ENCODE measurements at regions not wholly inside any gene's neighbourhood (a gene's known extent, or its start where the extent isn't known, plus 50 kb on each side); places are given as distances from the start of the nearest gene placed in this dataset.

GRCh38 chr4:166277853-166278252, 404.8 kb downstream of the TLL1 start:
- no peak overlapping the region for H3K4me3 Mint-ChIP-seq
- Histone ChIP-seq H3K27me3 (ENCODE audit: insufficient read depth, low read length, poor library complexity, severe bottlenecking) (no peaks in the 10 kb centered on the region), H3K9me3 (ENCODE audit: low read length) (no peaks in the 10 kb centered on the region), H3K27ac (ENCODE audit: low read depth, low read length) (no peak overlapping the region), H3K36me3 (ENCODE audit: insufficient read depth, low read length) (no peaks in the 10 kb centered on the region), H3K4me3 (ENCODE audit: low read length) (no peak overlapping the region), H3K4me1 (ENCODE audit: insufficient read depth, low read length) (no peaks in the 10 kb centered on the region)
- no peaks in the 10 kb centered on the region for H3K36me3 Mint-ChIP-seq
- no peak overlapping the region for H3K27ac Mint-ChIP-seq
- no peak for DNase-seq
- H3K27me3 Mint-ChIP-seq = no peaks in the 10 kb centered on the region
- H3K9me3 Mint-ChIP-seq = peaks cover 4 to 26% (median 9%) of the 10 kb centered on the region in 5 donors
- CTCF ChIA-PET = no interaction called here
- POLR2A ChIA-PET = no interaction called here
- H3K4me1 Mint-ChIP-seq = no peaks in the 10 kb centered on the region

GRCh38 chr4:166279261-166279660, 406.2 kb downstream of the TLL1 start:
- Histone ChIP-seq H3K27ac (ENCODE audit: low read depth, low read length) (no peak overlapping the region), H3K9me3 (ENCODE audit: low read length) (no peaks in the 10 kb centered on the region), H3K36me3 (ENCODE audit: insufficient read depth, low read length) (no peaks in the 10 kb centered on the region), H3K4me1 (ENCODE audit: insufficient read depth, low read length) (no peaks in the 10 kb centered on the region), H3K4me3 (ENCODE audit: low read length) (no peak overlapping the region), H3K27me3 (ENCODE audit: insufficient read depth, low read length, poor library complexity, severe bottlenecking) (no peaks in the 10 kb centered on the region)
- ChIA-PET CTCF (no interaction called here), POLR2A (no interaction called here)
- DNase-seq = no peak
- Mint-ChIP-seq H3K36me3 (no peaks in the 10 kb centered on the region), H3K4me3 (no peak overlapping the region), H3K27ac (no peak overlapping the region), H3K27me3 (no peaks in the 10 kb centered on the region), H3K4me1 (no peaks in the 10 kb centered on the region), H3K9me3 (peaks cover 3 to 18% (median 7%) of the 10 kb centered on the region in 5 donors)

- H3K4me3 Mint-ChIP-seq = no peak overlapping the region
- H3K4me1 ChIP-seq (ENCODE audit: insufficient read depth, low read length) = no peaks in the 10 kb centered on the region
- peaks cover 0 to 15% (median 7%) of the 10 kb centered on the region in 5 donors for H3K9me3 Mint-ChIP-seq
- H3K27me3 Mint-ChIP-seq = no peaks in the 10 kb centered on the region
- no peaks in the 10 kb centered on the region for H3K36me3 Mint-ChIP-seq
- POLR2A ChIA-PET = no interaction called here
- no peak overlapping the region for H3K4me3 ChIP-seq (ENCODE audit: low read length)
- no peaks in the 10 kb centered on the region for H3K4me1 Mint-ChIP-seq
- no peak overlapping the region for H3K27ac ChIP-seq (ENCODE audit: low read depth, low read length)
- H3K36me3 ChIP-seq (ENCODE audit: insufficient read depth, low read length) = no peaks in the 10 kb centered on the region
- H3K27ac Mint-ChIP-seq = no peak overlapping the region
- no peaks in the 10 kb centered on the region for H3K9me3 ChIP-seq (ENCODE audit: low read length)
- DNase-seq = no peak
- CTCF ChIA-PET = no interaction called here
- H3K27me3 ChIP-seq (ENCODE audit: insufficient read depth, low read length, poor library complexity, severe bottlenecking) = no peaks in the 10 kb centered on the region
Observed at GRCh38 chr4:166280642-166281041, 407.6 kb downstream of the TLL1 start.

GRCh38 chr4:166282081-166282770, 409.2 kb downstream of the TLL1 start:
- H3K27me3 Mint-ChIP-seq = no peaks in the 10 kb centered on the region
- CTCF ChIA-PET = no interaction called here
- Histone ChIP-seq H3K9me3 (ENCODE audit: low read length) (no peaks in the 10 kb centered on the region), H3K36me3 (ENCODE audit: insufficient read depth, low read length) (no peaks in the 10 kb centered on the region), H3K4me3 (ENCODE audit: low read length) (no peak overlapping the region), H3K27me3 (ENCODE audit: insufficient read depth, low read length, poor library complexity, severe bottlenecking) (no peaks in the 10 kb centered on the region), H3K4me1 (ENCODE audit: insufficient read depth, low read length) (no peaks in the 10 kb centered on the region), H3K27ac (ENCODE audit: low read depth, low read length) (no peak overlapping the region)
- H3K27ac Mint-ChIP-seq = no peak overlapping the region
- H3K9me3 Mint-ChIP-seq = peaks cover 0 to 15% (median 7%) of the 10 kb centered on the region in 5 donors
- no peaks in the 10 kb centered on the region for H3K36me3 Mint-ChIP-seq
- no peaks in the 10 kb centered on the region for H3K4me1 Mint-ChIP-seq
- no peak for DNase-seq
- POLR2A ChIA-PET = no interaction called here
- H3K4me3 Mint-ChIP-seq = no peak overlapping the region

- Histone ChIP-seq H3K27ac (ENCODE audit: low read depth, low read length) (no peak overlapping the region), H3K36me3 (ENCODE audit: insufficient read depth, low read length) (no peaks in the 10 kb centered on the region), H3K27me3 (ENCODE audit: insufficient read depth, low read length, poor library complexity, severe bottlenecking) (no peaks in the 10 kb centered on the region), H3K4me3 (ENCODE audit: low read length) (no peak overlapping the region), H3K4me1 (ENCODE audit: insufficient read depth, low read length) (no peaks in the 10 kb centered on the region), H3K9me3 (ENCODE audit: low read length) (no peaks in the 10 kb centered on the region)
- Mint-ChIP-seq H3K27ac (no peak overlapping the region), H3K27me3 (no peaks in the 10 kb centered on the region), H3K4me1 (no peaks in the 10 kb centered on the region), H3K4me3 (no peak overlapping the region), H3K9me3 (peaks cover 0 to 6% (median 2%) of the 10 kb centered on the region in 5 donors), H3K36me3 (no peaks in the 10 kb centered on the region)
- no peak for DNase-seq
- POLR2A ChIA-PET = no interaction called here
- CTCF ChIA-PET = no interaction called here
Observed at GRCh38 chr4:166284221-166284620, 411.2 kb downstream of the TLL1 start.

- no peaks in the 10 kb centered on the region for H3K36me3 Mint-ChIP-seq
- Histone ChIP-seq H3K4me3 (ENCODE audit: low read length) (no peak overlapping the region), H3K27ac (ENCODE audit: low read depth, low read length) (no peak overlapping the region), H3K36me3 (ENCODE audit: insufficient read depth, low read length) (no peaks in the 10 kb centered on the region), H3K4me1 (ENCODE audit: insufficient read depth, low read length) (no peaks in the 10 kb centered on the region), H3K27me3 (ENCODE audit: insufficient read depth, low read length, poor library complexity, severe bottlenecking) (no peaks in the 10 kb centered on the region), H3K9me3 (ENCODE audit: low read length) (no peaks in the 10 kb centered on the region)
- no peak overlapping the region for H3K4me3 Mint-ChIP-seq
- H3K27ac Mint-ChIP-seq = no peak overlapping the region
- DNase-seq = no peak
- H3K4me1 Mint-ChIP-seq = no peaks in the 10 kb centered on the region
- ChIA-PET CTCF (no interaction called here), POLR2A (no interaction called here)
- peaks cover 0 to 19% (median 5%) of the 10 kb centered on the region in 5 donors for H3K9me3 Mint-ChIP-seq
- peaks cover 0 to under 1% of the 10 kb centered on the region in 2 donors for H3K27me3 Mint-ChIP-seq
Observed at GRCh38 chr4:166290426-166290825, 417.4 kb downstream of the TLL1 start.

GRCh38 chr4:166293556-166293955, 420.5 kb downstream of the TLL1 start:
- CTCF ChIA-PET = no interaction called here

GRCh38 chr4:166301266-166301665, 428.2 kb downstream of the TLL1 start:
- Histone ChIP-seq H3K36me3 (ENCODE audit: insufficient read depth, low read length) (no peaks in the 10 kb centered on the region), H3K27me3 (ENCODE audit: insufficient read depth, low read length, poor library complexity, severe bottlenecking) (no peaks in the 10 kb centered on the region), H3K9me3 (ENCODE audit: low read length) (no peaks in the 10 kb centered on the region), H3K27ac (ENCODE audit: low read depth, low read length) (no peak overlapping the region), H3K4me3 (ENCODE audit: low read length) (no peak overlapping the region), H3K4me1 (ENCODE audit: insufficient read depth, low read length) (no peaks in the 10 kb centered on the region)
- no peak for DNase-seq
- Mint-ChIP-seq H3K36me3 (no peaks in the 10 kb centered on the region), H3K27me3 (no peaks in the 10 kb centered on the region), H3K9me3 (peaks cover 6 to 21% (median 13%) of the 10 kb centered on the region in 5 donors), H3K4me3 (no peak overlapping the region), H3K27ac (no peak overlapping the region), H3K4me1 (no peaks in the 10 kb centered on the region)
- POLR2A ChIA-PET = no interaction called here
- CTCF ChIA-PET = no interaction called here

More at GRCh38 chr4:166293556-166293955, 420.5 kb downstream of the TLL1 start:
- Histone ChIP-seq H3K4me1 (ENCODE audit: insufficient read depth, low read length) (no peaks in the 10 kb centered on the region), H3K36me3 (ENCODE audit: insufficient read depth, low read length) (no peaks in the 10 kb centered on the region), H3K27ac (ENCODE audit: low read depth, low read length) (no peak overlapping the region), H3K9me3 (ENCODE audit: low read length) (no peaks in the 10 kb centered on the region), H3K27me3 (ENCODE audit: insufficient read depth, low read length, poor library complexity, severe bottlenecking) (no peaks in the 10 kb centered on the region), H3K4me3 (ENCODE audit: low read length) (no peak overlapping the region)
- Mint-ChIP-seq H3K9me3 (peaks cover 0 to 19% (median 5%) of the 10 kb centered on the region in 5 donors), H3K36me3 (no peaks in the 10 kb centered on the region), H3K27ac (no peak overlapping the region), H3K4me3 (no peak overlapping the region), H3K27me3 (peaks cover 0 to 1% of the 10 kb centered on the region in 2 donors), H3K4me1 (no peaks in the 10 kb centered on the region)
- POLR2A ChIA-PET = no interaction called here
- DNase-seq = no peak
